HG02763 (cell line): ENCODE measurements at regions not wholly inside any gene's neighbourhood (a gene's known extent, or its start where the extent isn't known, plus 50 kb on each side); places are given as distances from the start of the nearest gene placed in this dataset.
"Not testable (repeated sequence)": the region's sequence is repeated elsewhere in the genome, so short reads cannot be mapped to it uniquely, and the experiment has no call there.

Source experiments
- ATAC-seq: cut with Tn5 transposase; IDR thresholded peaks from one replicate; pipeline ENCODE4 v1.9.1; 2021; ENCODE audit warnings: mild to moderate bottlenecking, moderate library complexity; ENCODE audit not compliant: unreplicated experiment

DNA sequence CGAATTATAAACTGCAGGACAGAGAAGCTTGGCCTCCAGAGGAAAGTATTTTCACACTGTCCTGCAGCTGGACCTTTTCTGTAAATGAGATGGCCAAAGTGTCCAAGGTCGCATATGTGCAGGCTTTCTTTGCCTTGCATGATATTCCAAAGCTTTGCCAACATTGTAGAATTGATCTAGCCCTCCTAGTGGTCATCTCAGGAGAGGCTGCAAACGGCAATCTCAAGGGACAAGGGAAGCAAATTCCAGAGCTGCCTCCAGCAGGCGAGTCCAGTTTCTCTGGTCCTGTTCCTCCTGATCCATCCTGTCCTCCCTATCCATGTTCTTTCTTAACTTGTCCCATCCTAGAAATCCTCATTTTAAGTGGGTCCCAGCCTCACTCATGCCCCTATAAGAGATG, 373.4 kb upstream of the PCDH15 start:
- ATAC-seq, result no peak

DNA sequence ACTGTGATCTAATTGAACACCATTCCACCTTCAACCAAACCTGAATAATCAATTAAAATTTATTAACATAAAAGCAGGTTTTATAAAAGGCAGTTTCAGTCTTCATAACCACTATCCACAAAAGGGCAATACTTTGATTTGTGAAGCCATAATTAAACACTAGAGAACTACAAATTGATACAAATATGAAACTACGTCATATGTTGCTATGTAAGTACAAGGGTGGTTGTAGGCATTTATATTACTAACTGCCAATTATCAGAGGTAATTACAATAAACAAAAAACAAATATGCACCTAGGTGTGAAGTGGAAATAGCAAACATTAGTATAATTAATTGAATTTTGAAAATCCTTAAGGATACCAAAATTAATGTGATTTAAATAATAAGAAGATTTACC, 368.5 kb upstream of the PCDH15 start:
- no peak for ATAC-seq

DNA sequence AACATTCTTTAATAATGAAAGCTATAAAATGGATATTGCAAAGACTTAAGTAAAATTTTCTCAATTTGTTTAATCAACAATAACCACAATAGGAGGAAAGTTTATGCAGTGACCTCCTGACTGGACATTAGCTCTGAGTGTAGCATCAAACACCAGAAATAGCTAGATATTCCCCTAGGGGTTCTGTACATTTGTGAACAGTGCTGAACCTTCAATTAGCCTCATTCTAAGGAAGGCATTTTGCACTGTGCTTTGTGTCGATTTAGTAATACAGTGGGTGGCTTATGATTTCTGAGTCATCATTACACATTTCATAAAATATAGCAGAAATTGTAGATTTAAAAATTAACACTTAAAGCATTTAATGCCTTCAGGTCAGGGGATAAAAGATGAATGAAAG, 367.3 kb upstream of the PCDH15 start:
- ATAC-seq, result no peak

DNA sequence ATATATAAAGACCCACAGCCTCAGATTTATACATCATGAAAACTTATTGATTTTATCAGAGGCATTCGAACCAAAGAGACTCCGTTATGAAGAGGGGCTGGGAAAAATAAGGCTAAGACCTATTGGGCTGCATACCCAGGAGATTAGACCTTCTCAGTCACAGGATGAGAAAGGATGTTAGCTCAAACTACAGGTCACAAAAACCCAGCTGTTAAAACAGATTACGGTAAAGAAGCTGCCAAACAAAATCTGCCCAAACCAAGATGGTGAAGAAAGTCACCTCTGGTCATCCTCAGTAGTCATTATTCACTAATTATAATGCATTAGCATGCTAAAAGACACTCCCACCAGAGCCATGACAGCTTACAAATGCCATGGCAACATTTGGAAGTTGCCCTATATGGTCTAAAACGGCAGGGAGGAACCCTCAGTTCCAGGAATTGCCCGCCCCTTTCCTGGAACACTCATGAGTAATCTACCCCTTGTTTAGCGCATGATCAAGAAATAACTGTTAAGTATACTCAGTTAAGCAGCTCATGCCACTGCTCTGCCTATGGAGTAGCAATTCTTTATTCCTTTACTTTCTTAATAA, 362.5 kb upstream of the PCDH15 start:
- ATAC-seq, result no peak

- ATAC-seq, result not testable (repeated sequence)
These were observed 361.3 kb upstream of the PCDH15 start for GRCh38 chr10:55162321-55162720.

GRCh38 chr10:55160655-55161283, 359.7 kb upstream of the PCDH15 start:
- ATAC-seq, result no peak

GRCh38 chr10:55158633-55159032, 357.6 kb upstream of the PCDH15 start:
- ATAC-seq, result no peak

- no peak for ATAC-seq
These were observed 345.0 kb upstream of the PCDH15 start for GRCh38 chr10:55146032-55146431.

GRCh38 chr10:55144001-55144400, 343.0 kb upstream of the PCDH15 start:
- no peak for ATAC-seq

- no peak for ATAC-seq
These were observed 340.9 kb upstream of the PCDH15 start for GRCh38 chr10:55141892-55142291.

DNA sequence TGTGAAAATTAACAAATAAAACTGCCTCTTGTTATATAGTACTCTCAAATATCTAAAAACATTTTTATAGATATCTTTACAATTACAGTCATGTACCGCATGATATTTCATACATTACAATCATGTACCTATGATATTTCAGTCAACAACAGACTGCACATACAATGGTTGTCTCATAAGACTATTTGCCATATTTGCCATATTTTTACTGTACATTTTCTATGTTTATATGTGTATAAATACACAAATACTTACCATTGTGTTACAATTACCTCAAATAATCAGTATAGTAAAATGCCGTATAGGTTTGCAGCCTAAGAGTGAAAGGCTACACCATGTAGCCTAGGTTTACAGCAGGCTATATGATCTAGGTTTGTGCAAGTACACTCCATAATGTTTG, 336.0 kb upstream of the PCDH15 start:
- no peak for ATAC-seq

GRCh38 chr10:55104738-55105137, 303.7 kb upstream of the PCDH15 start:
- no peak for ATAC-seq

DNA sequence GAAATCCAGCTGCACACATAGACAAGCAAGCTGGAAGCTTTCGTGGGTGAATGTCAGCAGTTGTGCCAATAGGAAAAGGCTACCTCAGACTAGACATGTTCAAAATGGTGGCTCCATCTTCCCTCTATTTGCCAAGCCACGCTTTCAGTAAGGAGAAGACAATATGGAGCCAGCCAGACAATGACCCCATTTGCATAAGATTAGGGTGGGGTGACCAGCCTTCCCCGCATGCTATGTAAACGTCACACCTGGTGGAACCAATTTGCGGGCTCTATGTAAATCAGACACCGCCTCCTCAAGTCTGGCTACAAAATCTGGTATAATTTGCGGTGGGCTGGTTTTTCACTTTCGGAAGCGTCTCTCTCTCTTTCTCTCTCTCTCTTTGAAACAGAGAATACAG, 297.4 kb upstream of the PCDH15 start:
- ATAC-seq, result no peak

DNA sequence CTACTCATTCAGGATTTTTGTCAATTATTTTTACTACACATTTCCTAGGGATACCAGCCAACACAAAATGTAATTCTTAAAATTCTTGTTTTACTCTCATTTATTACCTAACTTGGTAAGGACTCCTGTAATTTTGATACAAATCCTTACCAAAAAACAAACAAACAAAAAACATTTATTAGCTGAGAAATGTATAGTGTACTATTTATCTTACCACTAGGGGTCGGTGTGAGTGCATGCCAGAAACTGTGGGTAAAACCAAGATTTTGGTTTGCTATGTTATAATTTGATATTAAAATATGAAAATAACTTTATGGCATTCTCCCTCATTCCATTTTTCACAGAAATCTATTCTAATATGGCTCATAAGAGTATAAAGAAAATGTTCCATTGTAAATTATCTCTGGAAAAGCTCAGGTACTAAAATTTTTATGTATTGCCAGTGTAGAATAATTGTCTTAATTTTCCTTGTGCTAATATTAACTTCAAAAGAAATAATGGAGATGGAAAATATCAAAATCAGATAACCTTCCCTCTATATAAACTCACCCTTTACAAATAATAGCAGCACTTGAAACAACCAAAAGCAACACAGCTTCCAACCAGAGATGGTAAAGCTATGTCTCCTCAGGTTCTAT, 290.8 kb upstream of the PCDH15 start:
- ATAC-seq, result no peak

DNA sequence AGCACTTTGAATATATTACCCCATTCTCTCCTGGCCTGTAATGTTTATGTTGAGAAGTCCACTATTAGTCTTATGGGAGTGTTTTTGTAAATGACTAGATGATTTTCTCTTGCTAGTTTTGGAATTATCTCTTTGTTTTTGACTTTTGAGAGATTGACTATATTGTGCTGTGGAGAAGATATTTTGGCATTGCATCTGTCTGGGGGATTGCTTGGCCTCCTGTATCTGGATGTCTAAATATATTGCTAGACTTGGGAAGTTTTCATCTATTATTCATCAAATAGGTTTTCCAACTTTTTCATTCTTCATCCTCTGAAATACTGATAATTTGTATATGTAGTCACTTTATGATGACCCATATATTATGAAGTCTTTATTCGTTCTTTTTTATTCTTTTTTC, 277.1 kb upstream of the PCDH15 start:
- no peak for ATAC-seq

DNA sequence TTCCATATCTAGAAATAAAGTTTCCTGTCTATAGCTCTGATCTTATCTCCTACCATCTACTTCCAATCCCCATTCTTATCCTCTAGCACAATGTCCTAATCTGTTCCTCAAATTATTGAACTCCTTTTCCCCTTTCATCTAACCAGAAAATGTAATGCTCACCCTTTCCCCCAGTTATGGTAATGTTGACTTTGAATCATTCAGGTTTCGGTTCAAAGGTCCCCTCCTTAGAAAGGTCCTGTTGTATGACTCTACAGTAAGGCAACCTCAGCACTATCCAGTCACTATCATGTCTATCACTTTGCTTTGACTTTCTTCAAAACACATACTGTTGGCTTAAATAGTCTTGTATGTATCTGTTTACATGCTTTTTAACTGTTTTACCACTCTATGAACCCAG, 264.2 kb upstream of the PCDH15 start:
- no peak for ATAC-seq

DNA sequence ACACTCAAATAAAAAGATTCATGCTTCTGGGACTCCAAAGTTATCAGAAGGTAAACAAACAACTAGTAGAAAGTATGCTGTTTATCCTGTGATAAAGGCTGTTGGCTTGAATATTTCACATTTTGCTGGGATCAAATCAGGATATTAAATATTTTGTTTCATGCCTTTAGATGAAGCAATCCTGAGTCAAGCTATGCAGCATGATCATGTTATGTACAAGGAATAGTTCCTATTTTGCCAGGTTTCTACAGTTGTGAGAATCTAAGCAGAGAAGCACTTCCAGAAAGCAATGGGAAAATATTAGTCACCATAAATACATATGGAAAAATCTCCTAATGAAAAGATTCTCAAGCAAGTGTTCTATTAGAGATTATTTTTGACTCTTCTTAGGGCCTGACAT, 262.8 kb upstream of the PCDH15 start:
- no peak for ATAC-seq

- ATAC-seq, result no peak
These were observed 261.3 kb upstream of the PCDH15 start for GRCh38 chr10:55062349-55062748.

DNA sequence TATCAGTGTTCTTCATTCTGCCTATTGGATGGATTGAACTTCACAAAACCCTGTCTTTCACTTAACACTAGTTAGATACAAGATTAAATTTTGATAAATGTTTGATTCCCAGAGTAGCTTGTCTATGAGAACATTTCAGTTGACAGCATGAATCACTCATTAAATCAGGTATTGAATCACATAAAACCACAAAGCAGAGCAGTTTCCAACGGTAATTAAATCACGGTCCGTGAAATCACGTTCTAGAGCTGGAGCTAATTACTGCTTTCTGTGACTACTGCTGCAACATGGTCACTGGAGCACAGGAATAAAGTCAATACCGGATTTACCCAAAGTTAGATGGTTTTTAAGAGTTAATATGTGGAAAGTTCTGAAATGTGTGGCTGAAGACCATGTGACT, 257.8 kb upstream of the PCDH15 start:
- ATAC-seq, result no peak

GRCh38 chr10:55051515-55051914, 250.5 kb upstream of the PCDH15 start:
- ATAC-seq, result no peak

DNA sequence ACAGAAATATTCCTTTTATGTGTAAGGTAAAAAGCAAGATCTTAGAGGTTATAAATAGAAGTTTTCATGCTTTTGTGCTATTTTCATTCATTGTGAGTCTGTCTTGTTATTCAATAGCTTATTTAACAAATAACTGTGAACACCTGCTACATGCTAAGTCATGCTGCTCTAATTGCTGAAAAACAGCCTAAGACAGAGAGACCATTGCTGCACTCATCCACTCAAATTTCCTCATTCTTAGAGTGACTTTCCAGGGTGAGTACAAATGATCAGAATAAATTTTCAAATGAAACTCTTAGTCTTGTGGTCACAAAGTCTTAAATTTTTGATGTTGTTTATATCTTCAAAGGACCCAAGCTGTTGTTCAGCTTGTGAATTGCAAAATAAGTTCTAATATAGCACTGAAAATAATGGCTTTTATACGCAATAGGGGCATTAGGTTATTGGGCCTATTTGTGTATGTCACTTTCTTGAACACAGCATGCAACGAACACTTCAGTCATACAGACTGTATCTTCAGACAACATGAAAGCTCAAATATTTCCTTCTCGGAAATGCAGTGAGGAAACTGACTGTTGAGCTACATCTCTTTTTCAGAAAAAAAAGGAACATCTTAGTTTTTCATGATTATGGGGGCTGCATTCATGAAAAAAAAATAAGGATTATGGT, 247.9 kb upstream of the PCDH15 start:
- ATAC-seq, result no peak

GRCh38 chr10:55043540-55043939, 242.5 kb upstream of the PCDH15 start:
- ATAC-seq, result no peak
